B cell (primary cell): ENCODE measurements at regions not wholly inside any gene's neighbourhood (a gene's known extent, or its start where the extent isn't known, plus 50 kb on each side); places are given as distances from the start of the nearest gene placed in this dataset.

Source experiments
- EZH2 ChIP-seq: IDR thresholded peaks from 2 replicates; pipeline ENCODE4 v1.6.1; 2012; ENCODE audit warnings: borderline replicate concordance, low read depth, mild to moderate bottlenecking, moderate library complexity, low read length; ENCODE audit not compliant: insufficient read depth, poor library complexity, severe bottlenecking
- TF ChIP-seq, protein P1 (sequence below): fragments of 200-600 bp; IDR thresholded peaks from one replicate; pipeline ENCODE4 v1.8.0; 2022; ENCODE audit warnings: antibody characterized with exemption, mild to moderate bottlenecking

DNA sequence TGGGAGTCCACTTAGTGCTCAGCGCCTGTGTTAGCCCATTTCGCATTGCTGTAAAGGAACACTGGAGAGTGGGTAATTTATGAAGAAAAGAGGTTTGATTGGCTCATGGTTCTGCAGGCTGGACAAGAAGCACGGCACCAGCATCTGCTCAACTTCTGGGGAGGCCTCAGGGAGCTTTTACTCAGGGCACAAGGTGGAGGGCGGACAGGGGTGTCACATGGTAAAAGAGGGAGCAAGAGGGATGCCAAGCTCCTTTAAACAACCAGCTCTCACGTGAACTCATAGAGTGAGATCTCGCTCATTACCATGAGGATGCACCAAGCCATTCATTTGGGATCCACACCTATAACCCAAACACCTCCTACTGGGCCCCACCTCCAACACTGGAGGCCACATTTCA, 181.4 kb upstream of the TLE3 start:
- TF ChIP-seq, protein P1, sequence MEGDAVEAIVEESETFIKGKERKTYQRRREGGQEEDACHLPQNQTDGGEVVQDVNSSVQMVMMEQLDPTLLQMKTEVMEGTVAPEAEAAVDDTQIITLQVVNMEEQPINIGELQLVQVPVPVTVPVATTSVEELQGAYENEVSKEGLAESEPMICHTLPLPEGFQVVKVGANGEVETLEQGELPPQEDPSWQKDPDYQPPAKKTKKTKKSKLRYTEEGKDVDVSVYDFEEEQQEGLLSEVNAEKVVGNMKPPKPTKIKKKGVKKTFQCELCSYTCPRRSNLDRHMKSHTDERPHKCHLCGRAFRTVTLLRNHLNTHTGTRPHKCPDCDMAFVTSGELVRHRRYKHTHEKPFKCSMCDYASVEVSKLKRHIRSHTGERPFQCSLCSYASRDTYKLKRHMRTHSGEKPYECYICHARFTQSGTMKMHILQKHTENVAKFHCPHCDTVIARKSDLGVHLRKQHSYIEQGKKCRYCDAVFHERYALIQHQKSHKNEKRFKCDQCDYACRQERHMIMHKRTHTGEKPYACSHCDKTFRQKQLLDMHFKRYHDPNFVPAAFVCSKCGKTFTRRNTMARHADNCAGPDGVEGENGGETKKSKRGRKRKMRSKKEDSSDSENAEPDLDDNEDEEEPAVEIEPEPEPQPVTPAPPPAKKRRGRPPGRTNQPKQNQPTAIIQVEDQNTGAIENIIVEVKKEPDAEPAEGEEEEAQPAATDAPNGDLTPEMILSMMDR = no peak
- TF ChIP-seq EZH2 = no peak
